Mesothelial cell of epicardium (in vitro differentiated cells): ENCODE measurements at regions not wholly inside any gene's neighbourhood (a gene's known extent, or its start where the extent isn't known, plus 50 kb on each side); places are given as distances from the start of the nearest gene placed in this dataset.
"Not testable (repeated sequence)": the region's sequence is repeated elsewhere in the genome, so short reads cannot be mapped to it uniquely, and the experiment has no call there.

Source experiments
- DNase-seq, 2 experiments: peaks; one replicate each; pipeline ENCODE4 v3.0.0; 2021; ENCODE audit warnings: low spot score in 2 of 2; ENCODE audit not compliant: unreplicated experiment in 2 of 2
- H3K27ac Mint-ChIP-seq: 2 replicates; pipeline ENCODE4 v1.8.0; 2021; ENCODE audit warnings: mixed read lengths
- H3K27me3 Mint-ChIP-seq: 2 replicates; pipeline ENCODE4 v1.8.0; 2021; ENCODE audit warnings: low read depth, mixed read lengths
- H3K36me3 Mint-ChIP-seq: 2 replicates; pipeline ENCODE4 v1.8.0; 2021; ENCODE audit warnings: mixed read lengths
- H3K4me1 Mint-ChIP-seq: 2 replicates; pipeline ENCODE4 v1.8.0; 2021; ENCODE audit warnings: mixed read lengths
- H3K4me3 Mint-ChIP-seq: 2 replicates; pipeline ENCODE4 v1.8.0; 2021; ENCODE audit warnings: mild to moderate bottlenecking, moderate library complexity, mixed read lengths
- H3K9me3 Mint-ChIP-seq: 2 replicates; pipeline ENCODE4 v1.8.0; 2021; ENCODE audit warnings: mixed read lengths
- TF ChIP-seq, protein P1 (sequence below): fragments of 200-600 bp; sonication (generic); IDR thresholded peaks from one replicate; pipeline ENCODE4 v1.5.0; 2021; ENCODE audit warnings: antibody characterized with exemption; ENCODE audit not compliant: unreplicated experiment

- H3K36me3 Mint-ChIP-seq: peaks cover 17% of the 10 kb centered on the region
- TF ChIP-seq, protein P1, sequence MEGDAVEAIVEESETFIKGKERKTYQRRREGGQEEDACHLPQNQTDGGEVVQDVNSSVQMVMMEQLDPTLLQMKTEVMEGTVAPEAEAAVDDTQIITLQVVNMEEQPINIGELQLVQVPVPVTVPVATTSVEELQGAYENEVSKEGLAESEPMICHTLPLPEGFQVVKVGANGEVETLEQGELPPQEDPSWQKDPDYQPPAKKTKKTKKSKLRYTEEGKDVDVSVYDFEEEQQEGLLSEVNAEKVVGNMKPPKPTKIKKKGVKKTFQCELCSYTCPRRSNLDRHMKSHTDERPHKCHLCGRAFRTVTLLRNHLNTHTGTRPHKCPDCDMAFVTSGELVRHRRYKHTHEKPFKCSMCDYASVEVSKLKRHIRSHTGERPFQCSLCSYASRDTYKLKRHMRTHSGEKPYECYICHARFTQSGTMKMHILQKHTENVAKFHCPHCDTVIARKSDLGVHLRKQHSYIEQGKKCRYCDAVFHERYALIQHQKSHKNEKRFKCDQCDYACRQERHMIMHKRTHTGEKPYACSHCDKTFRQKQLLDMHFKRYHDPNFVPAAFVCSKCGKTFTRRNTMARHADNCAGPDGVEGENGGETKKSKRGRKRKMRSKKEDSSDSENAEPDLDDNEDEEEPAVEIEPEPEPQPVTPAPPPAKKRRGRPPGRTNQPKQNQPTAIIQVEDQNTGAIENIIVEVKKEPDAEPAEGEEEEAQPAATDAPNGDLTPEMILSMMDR: no peak
- no peaks in the 10 kb centered on the region for H3K27me3 Mint-ChIP-seq
- H3K4me1 Mint-ChIP-seq: no peaks in the 10 kb centered on the region
- DNase-seq: no peak
- H3K27ac Mint-ChIP-seq: no peak overlapping the region
- H3K4me3 Mint-ChIP-seq: no peak overlapping the region
- H3K9me3 Mint-ChIP-seq: no peaks in the 10 kb centered on the region
These were observed 115.0 kb upstream of the CTSV start for GRCh38 chr9:97153967-97154366.

DNA sequence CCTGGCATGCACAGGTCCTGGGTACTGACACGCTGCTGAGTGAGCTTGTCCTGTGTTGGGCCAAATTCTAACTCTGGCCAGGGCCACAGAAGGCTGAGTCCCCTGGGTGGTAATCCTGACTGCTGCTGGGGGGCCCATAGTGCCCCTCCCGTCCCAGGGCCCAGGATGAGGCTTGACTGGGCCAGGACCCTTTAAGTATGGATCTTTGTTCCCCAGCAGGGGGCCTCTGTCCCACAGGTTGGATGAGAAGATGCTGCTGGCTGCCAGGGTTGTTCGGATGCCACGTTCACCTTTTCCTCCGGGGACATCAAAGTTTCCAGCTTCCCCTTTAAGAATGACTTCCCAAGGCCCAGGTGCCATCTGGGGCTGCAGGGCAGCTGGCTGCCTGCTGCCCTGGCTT is 114.2 kb upstream of the CTSV start:
- peaks cover 17% of the 10 kb centered on the region for H3K36me3 Mint-ChIP-seq
- H3K4me1 Mint-ChIP-seq, H3K27me3 Mint-ChIP-seq, H3K9me3 Mint-ChIP-seq, DNase-seq, H3K27ac Mint-ChIP-seq, H3K4me3 Mint-ChIP-seq: not testable (repeated sequence)

- not testable (repeated sequence) for H3K4me3 Mint-ChIP-seq, H3K27ac Mint-ChIP-seq, H3K4me1 Mint-ChIP-seq, DNase-seq, H3K27me3 Mint-ChIP-seq, H3K9me3 Mint-ChIP-seq
- H3K36me3 Mint-ChIP-seq: peaks cover 17% of the 10 kb centered on the region
These were observed 111.5 kb upstream of the CTSV start for GRCh38 chr9:97150471-97150870.

GRCh38 chr9:97148428-97148827 is 109.5 kb upstream of the CTSV start:
- H3K36me3 Mint-ChIP-seq: peaks cover 11% of the 10 kb centered on the region
- H3K27me3 Mint-ChIP-seq, H3K4me1 Mint-ChIP-seq, H3K27ac Mint-ChIP-seq, H3K4me3 Mint-ChIP-seq, DNase-seq, H3K9me3 Mint-ChIP-seq: not testable (repeated sequence)

DNA sequence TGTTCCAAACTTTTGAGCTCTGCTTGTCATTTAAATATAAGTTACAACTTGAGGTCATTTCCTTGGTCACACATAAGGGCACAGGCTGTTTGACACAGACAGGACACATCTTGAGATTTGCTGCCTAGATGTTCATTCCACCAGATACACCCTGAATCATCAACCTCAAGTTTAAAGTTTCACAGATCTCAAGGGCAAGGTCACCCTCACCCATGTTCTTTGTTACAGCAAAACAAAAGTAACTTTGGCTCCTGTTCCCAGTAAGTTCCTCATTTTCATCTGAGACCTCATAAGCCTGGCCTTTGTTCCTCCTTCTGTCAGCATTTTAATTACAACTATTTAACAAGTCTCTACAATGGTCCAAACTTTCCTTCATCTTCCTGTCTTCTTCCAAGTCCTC is 106.7 kb upstream of the CTSV start:
- not testable (repeated sequence) for H3K27ac Mint-ChIP-seq, H3K9me3 Mint-ChIP-seq, H3K36me3 Mint-ChIP-seq

GRCh38 chr9:97140566-97140965 is 101.6 kb upstream of the CTSV start:
- no peak overlapping the region for H3K4me3 Mint-ChIP-seq
- no peaks in the 10 kb centered on the region for H3K36me3 Mint-ChIP-seq
- H3K27ac Mint-ChIP-seq: no peak overlapping the region
- H3K9me3 Mint-ChIP-seq: no peaks in the 10 kb centered on the region
- DNase-seq: no peak
- H3K4me1 Mint-ChIP-seq: no peaks in the 10 kb centered on the region
- TF ChIP-seq, protein P1: no peak
- H3K27me3 Mint-ChIP-seq: no peaks in the 10 kb centered on the region

More for the DNA sequence above, 106.7 kb upstream of the CTSV start:
- not testable (repeated sequence) for DNase-seq, H3K4me3 Mint-ChIP-seq, H3K4me1 Mint-ChIP-seq, H3K27me3 Mint-ChIP-seq

DNA sequence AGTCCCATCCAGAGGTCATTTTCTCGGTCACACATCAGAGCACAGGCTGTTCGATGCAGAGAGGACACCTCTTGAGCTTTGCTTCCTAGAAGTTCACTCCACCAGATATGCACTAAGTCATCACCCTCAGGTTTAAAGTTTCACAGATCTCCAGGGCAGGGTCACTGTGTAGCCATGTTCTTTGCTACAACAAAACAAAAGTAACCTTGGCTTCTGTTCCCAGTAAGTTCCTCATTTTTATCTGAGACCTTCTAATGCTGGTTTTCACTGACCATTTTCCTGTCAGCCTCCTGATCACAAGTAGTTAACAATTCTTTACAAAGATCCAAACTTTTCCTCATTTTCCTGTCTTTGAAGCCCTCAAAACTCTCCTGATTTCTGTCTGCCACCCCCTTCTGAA is 97.5 kb upstream of the CTSV start:
- no peak for DNase-seq
- Mint-ChIP-seq H3K4me1 (no peaks in the 10 kb centered on the region), H3K27me3 (no peaks in the 10 kb centered on the region), H3K36me3 (no peaks in the 10 kb centered on the region), H3K27ac (no peak overlapping the region), H3K9me3 (no peaks in the 10 kb centered on the region), H3K4me3 (no peak overlapping the region)
- TF ChIP-seq, protein P1: no peak

DNA sequence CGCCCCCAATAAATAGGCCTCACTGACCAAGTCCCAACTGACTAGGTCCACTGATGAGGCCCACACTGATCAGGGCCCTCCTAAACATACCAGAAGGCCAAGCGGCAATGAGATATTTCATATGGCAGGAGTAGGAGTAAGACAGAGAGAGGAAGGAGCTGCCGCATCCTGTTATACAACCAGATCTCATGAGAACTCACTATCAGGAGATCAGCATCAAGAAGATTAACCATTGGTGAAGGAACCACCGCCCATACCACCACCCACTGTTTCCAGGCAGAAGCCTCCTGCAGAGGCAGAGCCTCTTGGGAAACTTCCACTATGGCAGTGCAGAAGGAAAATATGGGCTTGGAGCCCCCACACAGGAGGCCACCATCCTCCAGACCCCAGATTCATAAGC is 95.0 kb upstream of the CTSV start:
- not testable (repeated sequence) for H3K9me3 Mint-ChIP-seq, H3K27ac Mint-ChIP-seq, H3K4me1 Mint-ChIP-seq, H3K36me3 Mint-ChIP-seq, H3K27me3 Mint-ChIP-seq, H3K4me3 Mint-ChIP-seq, DNase-seq
